GM12801 (cell line): ENCODE measurements at regions not wholly inside any gene's neighbourhood (a gene's known extent, or its start where the extent isn't known, plus 50 kb on each side); places are given as distances from the start of the nearest gene placed in this dataset.

Source experiments
- CTCF ChIP-seq: IDR thresholded peaks from one replicate; pipeline ENCODE4 v1.5.1; 2011; ENCODE audit warnings: control low read depth; ENCODE audit not compliant: insufficient read length; ENCODE audit errors: extremely low read depth

DNA sequence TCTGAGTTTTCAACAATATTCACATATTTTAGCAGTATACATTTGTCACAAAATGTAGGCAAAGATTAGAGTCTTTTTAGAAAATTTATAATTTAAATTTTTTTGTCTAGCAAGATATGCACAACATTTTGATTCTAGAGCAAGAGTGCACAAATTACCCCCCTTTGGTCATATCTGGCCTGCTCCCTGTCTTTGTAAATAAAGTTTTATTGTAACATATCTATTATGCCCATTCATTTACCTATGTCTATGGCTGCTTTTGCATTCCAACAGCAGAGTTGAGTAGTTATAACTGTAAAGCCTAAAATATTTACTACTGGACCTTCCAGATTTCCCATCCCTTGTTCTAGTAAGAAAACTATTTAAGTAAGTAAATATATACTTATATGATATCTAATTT, 430.7 kb downstream of the EDEM1 start:
- no peak for TF ChIP-seq CTCF

DNA sequence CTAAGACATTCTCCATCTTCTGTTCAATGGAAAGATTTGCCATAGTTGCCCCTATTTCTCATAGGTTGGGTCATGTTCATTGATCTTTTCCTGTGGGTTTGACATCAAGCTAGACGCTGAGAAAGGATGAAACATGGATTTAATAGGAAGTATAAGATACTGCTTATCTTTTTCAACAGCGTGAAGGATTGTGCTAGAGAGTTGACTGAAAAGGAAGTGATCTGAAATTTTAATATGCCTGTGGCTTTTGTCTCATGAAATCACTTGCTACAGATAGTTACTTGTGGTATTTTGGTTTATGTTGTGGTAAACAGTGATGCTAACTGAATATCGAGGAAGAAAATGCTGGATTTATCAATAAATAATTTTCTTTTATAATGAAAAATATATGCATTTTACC, 442.9 kb downstream of the EDEM1 start:
- TF ChIP-seq CTCF = no peak

GRCh38 chr3:5633960-5634359, 446.5 kb downstream of the EDEM1 start:
- TF ChIP-seq CTCF = no peak

DNA sequence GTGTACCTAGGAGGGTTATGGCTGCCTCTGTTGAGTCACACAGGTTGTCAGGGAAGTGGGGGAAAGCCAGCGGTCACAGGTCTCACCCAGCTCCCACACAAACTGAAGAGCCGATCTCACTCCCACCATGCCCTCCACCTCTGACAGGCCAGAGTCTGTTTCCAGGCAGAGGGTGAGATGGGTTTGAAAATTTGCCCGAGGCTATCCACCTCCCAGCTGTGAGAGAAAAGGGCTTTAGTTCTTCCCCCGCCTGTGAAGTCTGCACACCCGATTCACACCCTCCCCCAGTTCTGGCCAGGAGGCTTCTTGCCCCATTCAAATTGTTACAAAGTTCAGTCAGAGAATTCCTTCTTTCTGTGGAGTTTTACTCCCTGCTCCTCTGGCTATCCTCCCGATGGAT, 446.9 kb downstream of the EDEM1 start:
- no peak for TF ChIP-seq CTCF

- TF ChIP-seq CTCF = no peak
Observed at GRCh38 chr3:5635746-5636145, 448.2 kb downstream of the EDEM1 start.

GRCh38 chr3:5638550-5638949, 451.0 kb downstream of the EDEM1 start:
- TF ChIP-seq CTCF = no peak

DNA sequence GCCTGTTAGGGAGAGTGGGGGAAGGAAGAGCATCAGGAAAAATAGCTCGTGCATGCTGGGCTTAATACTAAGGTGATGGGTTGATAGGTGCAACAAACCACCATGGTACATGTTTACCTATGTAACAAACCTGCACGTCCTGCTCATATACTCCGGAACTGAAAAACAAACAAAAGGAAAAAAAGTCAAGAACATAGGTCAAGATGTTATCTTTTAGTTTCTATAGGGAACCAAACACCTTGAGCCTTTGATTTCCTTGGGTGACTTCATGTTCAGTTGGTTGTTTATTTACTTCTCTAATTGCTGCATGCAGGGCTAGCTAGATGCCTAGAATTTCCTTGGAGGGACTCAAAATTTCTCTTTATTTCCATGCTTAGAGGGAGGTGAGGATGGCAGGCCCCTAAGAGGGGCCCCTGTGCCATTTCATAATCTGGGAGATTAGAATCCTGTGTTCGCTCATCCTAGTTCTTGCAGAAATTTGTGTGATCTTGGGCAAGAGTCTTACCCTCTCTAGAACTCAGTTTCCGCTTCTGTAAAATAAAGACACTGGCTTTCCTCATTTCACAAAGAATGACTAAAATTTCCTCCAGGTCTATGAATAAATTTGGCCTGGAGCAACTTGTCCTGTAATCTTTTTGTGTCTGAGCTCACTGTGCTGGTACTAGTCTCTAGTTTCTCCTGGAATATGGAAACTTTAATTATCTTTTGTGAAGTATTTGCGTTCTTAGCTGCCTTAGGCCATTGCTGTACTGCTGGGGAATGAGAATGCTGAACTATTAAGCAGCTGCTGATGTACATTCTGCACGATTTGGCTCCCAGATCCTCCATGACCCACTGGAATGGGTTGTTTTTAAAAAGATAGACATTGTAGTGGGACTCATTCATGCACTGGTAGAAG, 457.5 kb downstream of the EDEM1 start:
- TF ChIP-seq CTCF = no peak
